ENCODE measurements at regions not wholly inside any gene's neighbourhood (a gene's known extent, or its start where the extent isn't known, plus 50 kb on each side); places are given as distances from the start of the nearest gene placed in this dataset.

- TF ChIP-seq CTCF (IDR thresholded peaks at IDR 0.05; ENCODE audit: borderline replicate concordance, extremely low read depth, low read length, poor library complexity, severe bottlenecking), result no peak
- TF ChIP-seq EZH2 (IDR thresholded peaks at IDR 0.05; ENCODE audit: borderline replicate concordance, low read depth, low read length, severe bottlenecking), result no peak
- Histone ChIP-seq H2AFZ (ENCODE audit: low read depth, low read length) (no peak overlapping the region), H3K79me2 (ENCODE audit: insufficient read depth, low read length) (no peaks in the 10 kb centered on the region), H3K27ac (ENCODE audit: low read length) (no peak overlapping the region), H4K20me1 (ENCODE audit: insufficient read depth, low read length) (no peaks in the 10 kb centered on the region), H3K9ac (ENCODE audit: low read depth, low read length) (no peak overlapping the region), H3K27me3 (ENCODE audit: insufficient read depth, low read length, poor library complexity) (no peaks in the 10 kb centered on the region), H3K9me3 (ENCODE audit: insufficient read depth, low read length, severe bottlenecking) (no peaks in the 10 kb centered on the region), H3K4me1 (ENCODE audit: insufficient read depth, low read length) (no peaks in the 10 kb centered on the region), H3K36me3 (ENCODE audit: insufficient read depth, low read length) (no peaks in the 10 kb centered on the region), H3K4me2 (ENCODE audit: insufficient read depth, low read length) (no peak overlapping the region), H3K4me3 (ENCODE audit: low read depth in 1 of 2, low read length in 2 of 2) (no peak overlapping the region)
- no peak for DNase-seq
- no peak for ATAC-seq (ENCODE audit: insufficient read depth, low read depth)
Measured at GRCh38 chr4:22003878-22004277, 55.3 kb upstream of the KCNIP4 start.
